ENCODE measurements at regions not wholly inside any gene's neighbourhood (a gene's known extent, or its start where the extent isn't known, plus 50 kb on each side); places are given as distances from the start of the nearest gene placed in this dataset.

- no peak for TF ChIP-seq CHD7 (IDR thresholded peaks at IDR 0.05; ENCODE audit: insufficient replicate concordance, low read length)
- TF ChIP-seq SP4 (IDR thresholded peaks at IDR 0.05; ENCODE audit: low read length), result no peak
- no peak for TF ChIP-seq SRF (IDR thresholded peaks at IDR 0.05; ENCODE audit: low read depth, low read length)
- TF ChIP-seq SUZ12 (IDR thresholded peaks at IDR 0.05; ENCODE audit: low read length), result no peak
These were observed 969.9 kb downstream of the KCNMA1 start (continued) for GRCh38 chr10:76667408-76668370.
